K562 (cell line): ENCODE measurements at regions not wholly inside any gene's neighbourhood (a gene's known extent, or its start where the extent isn't known, plus 50 kb on each side); places are given as distances from the start of the nearest gene placed in this dataset.

Experiments
- ATAC-seq: fragments of 200-7000 bp; cut with Tn5 transposase; 3 replicates; pipeline ENCODE4 v1.9.1; 2020; ENCODE audit warnings: moderate library complexity
- BruUV-seq: library from RNA; stranded (reverse); fragments of 400-500 nt; replicated peaks from 2 replicates; lab custom pipeline; 2021; lab: Mats Ljungman, UMichigan
- CTCF ChIA-PET: fragments of 300-600 bp; formaldehyde crosslinking; extraction: SDS; loops from one replicate; lab custom pipeline; 2021; ENCODE audit warnings: low intra/inter-chr PET ratio; lab: Yijun Ruan, JAX
- POLR2A ChIA-PET: fragments of 300-600, 350-650 bp; sonication (Branson Sonifier 250); formaldehyde crosslinking; extraction: SDS; loops from one replicate; lab custom pipeline; 2021; ENCODE audit warnings: antibody characterized with exemption, inconsistent platforms; lab: Yijun Ruan, JAX
- DNase-seq, 4 experiments: peaks; one replicate each; pipeline versions ENCODE4 v3.0.0 to v3.0.0-alpha.2; 2011 to 2018; ENCODE audit warnings: low spot score in 3 of 4, mixed read lengths in 3 of 4; ENCODE audit errors: extremely low read depth in 1 of 4
- FAIRE-seq: peaks from 2 replicates; lab custom pipeline; 2011; peaks lifted over from hg19 to GRCh38; lab: Jason Lieb, UNC
- H2AFZ ChIP-seq: 2 replicates; pipeline ENCODE4 v1.6.0; 2011; ENCODE audit warnings: low read depth, low read length, control low read depth, inconsistent platforms
- H3K27ac ChIP-seq: fragments of 200-600 bp; 3 replicates; pipeline ENCODE4 v1.8.0; 2011; ENCODE audit warnings: low read depth, mild to moderate bottlenecking, control low read depth, inconsistent platforms, low read length, moderate library complexity, mixed read lengths; ENCODE audit errors: extremely low read depth
- H3K27me3 ChIP-seq, 2 experiments: fragments of 300-600 bp in 1 of 2; 2 replicates in 1 of 2; 3 replicates in 1 of 2; pipeline versions ENCODE4 v1.6.0 to v1.8.0; 2011; ENCODE audit warnings: inconsistent platforms in 2 of 2, low read length in 2 of 2, mild to moderate bottlenecking in 1 of 2, mixed read lengths in 1 of 2, moderate library complexity in 1 of 2; ENCODE audit not compliant: control insufficient read depth in 2 of 2, insufficient read depth in 2 of 2
- H3K36me3 ChIP-seq: fragments of 300-600 bp; 3 replicates; pipeline ENCODE4 v1.8.0; 2011; ENCODE audit warnings: mild to moderate bottlenecking, low read length, inconsistent platforms; ENCODE audit not compliant: control insufficient read depth, insufficient read depth
- H3K4me1 ChIP-seq, 2 experiments: fragments of 200-600 bp in 1 of 2; replicated peaks in 1 of 2; 2 replicates in 1 of 2; 3 replicates in 1 of 2; pipeline versions ENCODE4 v1.5.1 to v1.8.0; 2011; ENCODE audit warnings: inconsistent platforms in 2 of 2, low read length in 2 of 2, mild to moderate bottlenecking in 1 of 2, mixed read lengths in 1 of 2, moderate library complexity in 1 of 2; ENCODE audit not compliant: control insufficient read depth in 2 of 2, insufficient read depth in 2 of 2
- H3K4me2 ChIP-seq: 2 replicates; pipeline ENCODE4 v1.6.1; 2011; ENCODE audit warnings: low read length, control low read depth, inconsistent platforms, mixed read lengths; ENCODE audit not compliant: insufficient read depth
- H3K4me3 ChIP-seq: fragments of 200-600 bp; sonication (generic), shearing (Covaris generic); 2 replicates; pipeline ENCODE4 v1.5.1; 2016; ENCODE audit warnings: control low read depth, inconsistent platforms
- H3K79me2 ChIP-seq: fragments of 200-600 bp; 3 replicates; pipeline ENCODE4 v1.8.0; 2011; ENCODE audit warnings: low read length, inconsistent platforms; ENCODE audit not compliant: control insufficient read depth, insufficient read depth
- H3K9ac ChIP-seq, 2 experiments: 2 replicates each; pipeline versions ENCODE4 v1.6.0 to v1.6.1; 2011; ENCODE audit warnings: low read depth in 2 of 2, low read length in 2 of 2, control low read depth in 1 of 2, inconsistent platforms in 1 of 2, mild to moderate bottlenecking in 1 of 2, mixed read lengths in 1 of 2; ENCODE audit not compliant: insufficient read depth in 1 of 2
- H3K9me1 ChIP-seq: one replicate; pipeline ENCODE4 v1.6.0; 2011; ENCODE audit warnings: inconsistent platforms, mild to moderate bottlenecking, low read length, moderate library complexity; ENCODE audit not compliant: control insufficient read depth, insufficient read depth
- H3K9me3 ChIP-seq: replicated peaks from 2 replicates; pipeline ENCODE4 v1.5.1; 2011; ENCODE audit warnings: low read depth, low read length, inconsistent platforms; ENCODE audit not compliant: control insufficient read depth, insufficient read depth
- H4K20me1 ChIP-seq: replicated peaks from 2 replicates; pipeline ENCODE4 v1.6.1; 2011; ENCODE audit warnings: low read length, inconsistent platforms, mixed read lengths; ENCODE audit not compliant: control insufficient read depth, insufficient read depth
- FOXK2 ChIP-seq, 2 experiments: fragments of 450-650 bp; IDR thresholded peaks in 1 of 2; conservative IDR thresholded peaks in 1 of 2; 2 replicates each; pipeline ENCODE4 v1.6.1; 2016; ENCODE audit warnings: low read depth in 2 of 2, mild to moderate bottlenecking in 1 of 2
- FUS ChIP-seq: fragments of 200-400 bp; formaldehyde crosslinking; optimal IDR thresholded peaks from 2 replicates; pipeline ENCODE3; 2017; ENCODE audit warnings: low read depth, low read length
- IRF2 ChIP-seq: sonication (generic); formaldehyde crosslinking; IDR thresholded peaks from 2 replicates; pipeline ENCODE4 v1.8.1; 2022; ENCODE audit warnings: mild to moderate bottlenecking, missing genetic modification reagents
- KAT2B ChIP-seq: IDR thresholded peaks from one replicate; pipeline ENCODE4 v1.6.1; 2012; ENCODE audit warnings: low read depth, mild to moderate bottlenecking, control low read depth, inconsistent platforms, low read length, moderate library complexity
- LEF1 ChIP-seq: fragments of 450-650 bp; IDR thresholded peaks from 2 replicates; pipeline ENCODE4 v1.6.1; 2016; ENCODE audit warnings: mild to moderate bottlenecking
- SAP30 ChIP-seq: fragments of 200-600 bp; sonication (generic); IDR thresholded peaks from 2 replicates; pipeline ENCODE4 v1.6.1; 2012; ENCODE audit warnings: borderline replicate concordance, low read depth, mild to moderate bottlenecking, moderate library complexity, low read length, control low read depth, inconsistent platforms; ENCODE audit not compliant: insufficient read depth, poor library complexity, severe bottlenecking
- SMAD2 ChIP-seq: fragments of 150-350 bp; IDR thresholded peaks from 2 replicates; pipeline ENCODE4 v1.6.1; 2014; ENCODE audit warnings: low read depth, mild to moderate bottlenecking, low read length
- SOX6 ChIP-seq: fragments of 450-650 bp; IDR thresholded peaks from 2 replicates; pipeline ENCODE4 v1.6.1; 2014; ENCODE audit warnings: mild to moderate bottlenecking
- SRF ChIP-seq, 2 experiments: fragments of 250-450, 450-650 bp in 1 of 2; sonication (Bioruptor Pico) in 1 of 2; sonication (generic) in 1 of 2; formaldehyde crosslinking; IDR thresholded peaks; 2 replicates each; pipeline versions ENCODE4 v1.5.0 to v1.5.1; 2020 to 2022; ENCODE audit warnings: mild to moderate bottlenecking in 1 of 2, missing genetic modification reagents in 1 of 2
- SRSF7 ChIP-seq: fragments of 200-400 bp; formaldehyde crosslinking; optimal IDR thresholded peaks from 2 replicates; pipeline ENCODE3; 2017; ENCODE audit warnings: mild to moderate bottlenecking, low read depth, low read length
- ZEB2 ChIP-seq: fragments of 450-650 bp; IDR thresholded peaks from 2 replicates; pipeline ENCODE4 v1.6.1; 2016
- ZNF134 ChIP-seq: fragments of 250-450 bp; sonication (Bioruptor Pico); conservative IDR thresholded peaks from 2 replicates; pipeline ENCODE4 v1.4.0; 2020
- ZNF274 ChIP-seq: IDR thresholded peaks from 2 replicates; pipeline ENCODE4 v1.6.1; 2011; ENCODE audit warnings: low read depth, mild to moderate bottlenecking, low read length, moderate library complexity, borderline replicate concordance
- WGBS: fragments of 100-300 bp; shearing (Covaris generic); methylation state at CpG from one replicate; pipeline ENCODE4 v1.1.6; 2016; ENCODE audit warnings: low coverage, mixed read lengths; ENCODE audit not compliant: insufficient coverage; ENCODE audit errors: missing lambda C conversion rate; 5-methylcytosine and 5-hydroxymethylcytosine counted together
- in situ Hi-C: fragments of 300-500 bp; cut with MboI; formaldehyde crosslinking; loops from 4 replicates; pipeline ENCODE4 v1.15.0; 2018; ENCODE audit warnings: inconsistent platforms, mixed read lengths
- intact Hi-C: fragments of 100-400 bp; cut with micrococcal nuclease; formaldehyde crosslinking; loops from 2 replicates; pipeline ENCODE4 v1.14.2; 2022
- TF ChIP-seq, protein P1 (sequence below): fragments of 450-650 bp; conservative IDR thresholded peaks from 2 replicates; pipeline ENCODE4 v1.6.1; 2016; ENCODE audit warnings: missing genetic modification characterization, low read depth, mild to moderate bottlenecking, missing compliant biosample characterization, moderate library complexity
- TF ChIP-seq, protein P2 (sequence below): fragments of 250-450 bp; sonication (Bioruptor Pico); IDR thresholded peaks from 2 replicates; pipeline ENCODE4 v1.4.0; 2020
- TF ChIP-seq, protein P3 (sequence below): fragments of 250-450 bp; sonication (Bioruptor Pico); IDR thresholded peaks from 2 replicates; pipeline ENCODE4 v1.8.0; 2022; ENCODE audit warnings: inconsistent platforms
- TF ChIP-seq, protein P4 (sequence below): fragments of 250-450 bp; sonication (Bioruptor Pico); IDR thresholded peaks from 2 replicates; pipeline ENCODE4 v1.5.0; 2022; ENCODE audit warnings: mild to moderate bottlenecking

DNA sequence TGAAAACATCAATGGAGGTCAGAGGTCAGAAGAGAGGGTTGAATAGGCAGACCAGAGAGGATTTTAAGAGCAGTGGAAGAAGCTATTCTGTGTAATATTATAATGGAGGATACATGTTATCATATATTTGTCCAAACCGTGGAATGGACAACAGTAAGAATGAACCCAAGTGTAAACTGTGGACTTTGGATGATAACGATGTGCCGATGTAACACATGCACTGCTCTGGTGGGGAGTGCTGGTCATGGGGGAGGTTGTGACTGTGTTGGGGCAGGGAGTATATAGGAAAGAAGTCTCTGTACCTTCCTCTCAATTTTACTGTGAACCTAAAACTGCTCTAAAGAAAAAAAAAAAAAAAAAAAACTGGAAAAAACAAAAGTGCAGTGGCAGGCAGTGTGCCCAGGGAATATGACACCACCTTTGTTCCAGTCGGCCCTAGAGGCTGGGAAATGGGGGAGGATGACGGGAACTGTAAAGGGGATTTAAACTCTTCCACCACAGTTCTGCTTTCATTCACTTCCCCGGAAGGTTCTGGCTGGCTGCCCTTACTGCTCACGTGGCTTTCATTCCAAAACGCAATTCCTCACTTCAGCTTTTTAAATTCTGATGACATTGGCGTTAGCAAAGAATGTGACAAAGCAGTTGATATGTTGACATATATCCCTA is 113.7 kb upstream of the ANKRD1 start:
- no peak overlapping the region for H3K9ac ChIP-seq
- no peaks in the 10 kb centered on the region for H3K4me1 ChIP-seq
- no peaks in the 10 kb centered on the region for H4K20me1 ChIP-seq
- H3K27me3 ChIP-seq: peaks cover 4 to 12% of the 10 kb centered on the region in 2 experiments; a peak in 2 of 5 replicates
- CTCF ChIA-PET: no interaction called here
- H3K9me3 ChIP-seq: no peaks in the 10 kb centered on the region
- H3K9me1 ChIP-seq: no peaks in the 10 kb centered on the region
- FAIRE-seq (no peak), DNase-seq (no peak), ATAC-seq (no peak)
- no peaks in the 10 kb centered on the region for H3K36me3 ChIP-seq
- H3K79me2 ChIP-seq: no peaks in the 10 kb centered on the region
- H3K4me3 ChIP-seq: no peak overlapping the region
- H2AFZ ChIP-seq: no peak overlapping the region
- no peak overlapping the region for H3K27ac ChIP-seq
- in situ Hi-C loops: no loop called here
- no peak for TF ChIP-seq FUS
- TF ChIP-seq, protein P1, sequence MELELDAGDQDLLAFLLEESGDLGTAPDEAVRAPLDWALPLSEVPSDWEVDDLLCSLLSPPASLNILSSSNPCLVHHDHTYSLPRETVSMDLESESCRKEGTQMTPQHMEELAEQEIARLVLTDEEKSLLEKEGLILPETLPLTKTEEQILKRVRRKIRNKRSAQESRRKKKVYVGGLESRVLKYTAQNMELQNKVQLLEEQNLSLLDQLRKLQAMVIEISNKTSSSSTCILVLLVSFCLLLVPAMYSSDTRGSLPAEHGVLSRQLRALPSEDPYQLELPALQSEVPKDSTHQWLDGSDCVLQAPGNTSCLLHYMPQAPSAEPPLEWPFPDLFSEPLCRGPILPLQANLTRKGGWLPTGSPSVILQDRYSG (tag): no peak
- TF ChIP-seq IRF2: no peak
- TF ChIP-seq KAT2B: no peak
- TF ChIP-seq, protein P2, sequence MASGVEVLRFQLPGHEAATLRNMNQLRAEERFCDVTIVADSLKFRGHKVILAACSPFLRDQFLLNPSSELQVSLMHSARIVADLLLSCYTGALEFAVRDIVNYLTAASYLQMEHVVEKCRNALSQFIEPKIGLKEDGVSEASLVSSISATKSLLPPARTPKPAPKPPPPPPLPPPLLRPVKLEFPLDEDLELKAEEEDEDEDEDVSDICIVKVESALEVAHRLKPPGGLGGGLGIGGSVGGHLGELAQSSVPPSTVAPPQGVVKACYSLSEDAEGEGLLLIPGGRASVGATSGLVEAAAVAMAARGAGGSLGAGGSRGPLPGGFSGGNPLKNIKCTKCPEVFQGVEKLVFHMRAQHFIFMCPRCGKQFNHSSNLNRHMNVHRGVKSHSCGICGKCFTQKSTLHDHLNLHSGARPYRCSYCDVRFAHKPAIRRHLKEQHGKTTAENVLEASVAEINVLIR (CRISPR knock-in tag): no peak
- no peak for TF ChIP-seq SMAD2
- TF ChIP-seq SOX6: no peak
- TF ChIP-seq, protein P3, sequence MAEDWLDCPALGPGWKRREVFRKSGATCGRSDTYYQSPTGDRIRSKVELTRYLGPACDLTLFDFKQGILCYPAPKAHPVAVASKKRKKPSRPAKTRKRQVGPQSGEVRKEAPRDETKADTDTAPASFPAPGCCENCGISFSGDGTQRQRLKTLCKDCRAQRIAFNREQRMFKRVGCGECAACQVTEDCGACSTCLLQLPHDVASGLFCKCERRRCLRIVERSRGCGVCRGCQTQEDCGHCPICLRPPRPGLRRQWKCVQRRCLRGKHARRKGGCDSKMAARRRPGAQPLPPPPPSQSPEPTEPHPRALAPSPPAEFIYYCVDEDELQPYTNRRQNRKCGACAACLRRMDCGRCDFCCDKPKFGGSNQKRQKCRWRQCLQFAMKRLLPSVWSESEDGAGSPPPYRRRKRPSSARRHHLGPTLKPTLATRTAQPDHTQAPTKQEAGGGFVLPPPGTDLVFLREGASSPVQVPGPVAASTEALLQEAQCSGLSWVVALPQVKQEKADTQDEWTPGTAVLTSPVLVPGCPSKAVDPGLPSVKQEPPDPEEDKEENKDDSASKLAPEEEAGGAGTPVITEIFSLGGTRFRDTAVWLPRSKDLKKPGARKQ (CRISPR knock-in tag): no peak
- TF ChIP-seq LEF1: no peak
- no peak for TF ChIP-seq ZEB2
- no peak for TF ChIP-seq ZNF134 (CRISPR knock-in tag)
- no peak for TF ChIP-seq FOXK2 (conservative IDR thresholded peaks at IDR 0.05 in 1 of 2, IDR thresholded peaks at IDR 0.05 in 1 of 2; ENCODE audit: low read depth in 2 of 2)
- TF ChIP-seq SRF (CRISPR knock-in tag; IDR thresholded peaks at IDR 0.05): no peak
- TF ChIP-seq, protein P4, sequence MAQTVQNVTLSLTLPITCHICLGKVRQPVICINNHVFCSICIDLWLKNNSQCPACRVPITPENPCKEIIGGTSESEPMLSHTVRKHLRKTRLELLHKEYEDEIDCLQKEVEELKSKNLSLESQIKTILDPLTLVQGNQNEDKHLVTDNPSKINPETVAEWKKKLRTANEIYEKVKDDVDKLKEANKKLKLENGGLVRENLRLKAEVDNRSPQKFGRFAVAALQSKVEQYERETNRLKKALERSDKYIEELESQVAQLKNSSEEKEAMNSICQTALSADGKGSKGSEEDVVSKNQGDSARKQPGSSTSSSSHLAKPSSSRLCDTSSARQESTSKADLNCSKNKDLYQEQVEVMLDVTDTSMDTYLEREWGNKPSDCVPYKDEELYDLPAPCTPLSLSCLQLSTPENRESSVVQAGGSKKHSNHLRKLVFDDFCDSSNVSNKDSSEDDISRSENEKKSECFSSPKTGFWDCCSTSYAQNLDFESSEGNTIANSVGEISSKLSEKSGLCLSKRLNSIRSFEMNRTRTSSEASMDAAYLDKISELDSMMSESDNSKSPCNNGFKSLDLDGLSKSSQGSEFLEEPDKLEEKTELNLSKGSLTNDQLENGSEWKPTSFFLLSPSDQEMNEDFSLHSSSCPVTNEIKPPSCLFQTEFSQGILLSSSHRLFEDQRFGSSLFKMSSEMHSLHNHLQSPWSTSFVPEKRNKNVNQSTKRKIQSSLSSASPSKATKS: no peak
- TF ChIP-seq SAP30: no peak
- TF ChIP-seq SRSF7: no peak
- TF ChIP-seq ZNF274: no peak
- H3K4me2 ChIP-seq: no peak overlapping the region
- POLR2A ChIA-PET: interaction anchor here (0.9 kb wide), 1 partner anchor 8 kb away, joined by 4 read pairs; no protein-coding TSS in a partner anchor
- intact Hi-C loops: no loop called here
- 15% methylated on average over 8 of the region's 9 CpGs for WGBS
- BruUV-seq: no TSS peak
